Pancreas (tissue), 10 donors: ENCODE measurements at regions not wholly inside any gene's neighbourhood (a gene's known extent, or its start where the extent isn't known, plus 50 kb on each side); places are given as distances from the start of the nearest gene placed in this dataset.

Experiments
- ATAC-seq, 4 donors: fragments of 200-7000 bp; cut with Tn5 transposase; one replicate each; pipeline versions ENCODE4 v1.8.0 to v1.9.1; 2020; ENCODE audit warnings: mild to moderate bottlenecking in 4 of 4, moderate library complexity in 4 of 4
- DNase-seq, 6 donors: peaks; one replicate each; pipeline ENCODE4 v3.0.0-alpha.2; 2020
- FAIRE-seq: peaks from 2 replicates; lab custom pipeline; 2012; peaks lifted over from hg19 to GRCh38; lab: Jason Lieb, UNC
- H3K27ac ChIP-seq, 4 donors: fragments of 200-600 bp; sonication (generic); 1 replicate in 3 of 4; 2 replicates in 1 of 4; pipeline versions ENCODE4 v1.5.0 to v1.8.0; 2020
- H3K27me3 ChIP-seq, 4 donors: fragments of 200-600 bp; one replicate each; pipeline ENCODE4 v1.8.0; 2021
- H3K36me3 ChIP-seq, 3 donors: fragments of 200-600 bp; sonication (generic) in 1 of 3; one replicate each; pipeline versions ENCODE4 v1.5.0 to v1.8.0; 2020 to 2021
- H3K4me1 ChIP-seq, 3 donors: fragments of 200-600 bp; one replicate each; pipeline ENCODE4 v1.8.0; 2021
- H3K4me3 ChIP-seq, 4 donors: fragments of 200-600 bp; sonication (generic) in 2 of 4; one replicate each; pipeline versions ENCODE4 v1.5.0 to v1.8.0; 2020 to 2021
- H3K9me3 ChIP-seq, 4 donors: fragments of 200-600 bp; one replicate each; pipeline ENCODE4 v1.8.0; 2021
- CTCF ChIP-seq, 4 donors: fragments of 200-600 bp; sonication (generic) in 3 of 4; IDR thresholded peaks; one replicate each; pipeline versions ENCODE4 v1.5.0 to v1.8.0; 2021; ENCODE audit warnings: antibody characterized with exemption in 4 of 4
- WGBS, 2 donors: extraction: QIAGEN DNeasy Blood & Tissue Kit; methylation state at CpG; one replicate each; pipeline ENCODE4 v1.1.7; 2013; 5-methylcytosine and 5-hydroxymethylcytosine counted together
- intact Hi-C, 3 donors: fragments of 100-400 bp; cut with DNase I; formaldehyde crosslinking; loops; one replicate each; pipeline versions ENCODE4 v1.11.1 to v1.14.2; 2022
- donor health status: healthy with polysubstance abuse.
- donor health status: DM: no; HTN: no; CAD: no; lungs with moderate emphysema.
- donor health status: DM: no; HTN: no; CAD: no.
- donor health status: control.
- donor health status: control.
- donor health status: Bipolar disorder and iron deficiency.
- donor health status: DM: yes; HTN: yes; CAD: no.
- donor health status: DM: no; HTN: no; CAD: no.
- donor health status: DM: no; HTN: no; CAD: no.
- donor health status: DM: yes; HTN: yes; CAD: no.

DNA sequence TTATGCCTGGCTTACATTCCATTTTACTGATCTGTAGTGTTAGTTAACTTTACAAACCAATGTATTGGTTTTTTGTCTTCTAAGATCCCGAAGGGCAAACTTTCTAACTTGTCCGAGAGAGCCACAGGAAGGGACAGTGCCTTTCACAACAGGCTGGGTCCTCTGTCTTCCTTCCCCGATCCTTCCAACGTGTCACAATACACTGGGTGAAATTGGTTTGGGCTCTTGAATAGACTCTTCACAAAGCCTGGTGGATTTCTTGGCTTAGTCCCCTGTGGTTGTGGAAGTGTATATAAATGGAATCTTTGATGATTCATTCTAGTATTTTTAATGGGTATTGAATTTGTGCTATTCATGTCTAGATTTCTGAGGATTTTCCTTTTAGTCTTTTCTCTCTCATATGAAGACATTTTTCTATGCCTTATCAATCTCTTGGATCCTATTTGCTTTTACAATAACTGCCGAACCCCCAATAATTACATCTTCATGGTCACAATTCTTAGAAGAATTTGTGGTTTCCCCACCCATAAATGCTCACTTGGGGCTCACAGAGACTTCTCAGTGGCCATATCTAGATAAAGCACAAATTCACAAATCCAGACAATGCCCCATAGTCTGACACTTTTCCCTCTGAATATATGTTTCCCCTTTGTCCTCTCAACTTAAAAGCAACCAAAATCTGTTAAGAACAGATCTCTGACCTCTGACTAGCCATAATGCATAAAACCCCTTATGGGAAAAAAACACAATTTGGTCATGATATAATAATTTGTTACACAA is 107.7 kb downstream of the MTRR start:
- ATAC-seq (no peak), FAIRE-seq (no peak), DNase-seq (no peak)
- Histone ChIP-seq H3K9me3 (no peaks in the 10 kb centered on the region), H3K36me3 (no peaks in the 10 kb centered on the region), H3K27me3 (no peaks in the 10 kb centered on the region), H3K27ac (no peak overlapping the region), H3K4me1 (no peaks in the 10 kb centered on the region), H3K4me3 (no peak overlapping the region)
- no peak for TF ChIP-seq CTCF (IDR thresholded peaks at IDR 0.05)
- intact Hi-C loops: no loop called here
- WGBS, 2 donors: 27 to 31% methylated on average over 5 of the region's 5 CpGs

- no peak for TF ChIP-seq CTCF (IDR thresholded peaks at IDR 0.05)
- no peaks in the 10 kb centered on the region for H3K4me1 ChIP-seq
- no peaks in the 10 kb centered on the region for H3K9me3 ChIP-seq
- no peak overlapping the region for H3K27ac ChIP-seq
- WGBS, 2 donors: 18 to 51% methylated on average over 1 of the region's 1 CpG
- H3K4me3 ChIP-seq: no peak overlapping the region
- intact Hi-C loops: no loop called here
- ATAC-seq (no peak), DNase-seq (no peak), FAIRE-seq (no peak)
- H3K36me3 ChIP-seq: no peaks in the 10 kb centered on the region
- H3K27me3 ChIP-seq: no peaks in the 10 kb centered on the region
Observed at GRCh38 chr5:7978114-7978513, 109.2 kb downstream of the MTRR start.

- Histone ChIP-seq H3K36me3 (no peaks in the 10 kb centered on the region), H3K27ac (no peak overlapping the region), H3K4me3 (no peak overlapping the region), H3K4me1 (no peaks in the 10 kb centered on the region), H3K27me3 (no peaks in the 10 kb centered on the region), H3K9me3 (no peaks in the 10 kb centered on the region)
- no peak for TF ChIP-seq CTCF (IDR thresholded peaks at IDR 0.05)
- ATAC-seq: peak in 1 of 4 donors; percentile 14
- FAIRE-seq: no peak
- intact Hi-C loops: no loop called here
- WGBS, 2 donors: 56 to 66% methylated on average over 2 of the region's 2 CpGs
- DNase-seq: no peak
Observed at GRCh38 chr5:7978991-7979390, 110.0 kb downstream of the MTRR start.

DNA sequence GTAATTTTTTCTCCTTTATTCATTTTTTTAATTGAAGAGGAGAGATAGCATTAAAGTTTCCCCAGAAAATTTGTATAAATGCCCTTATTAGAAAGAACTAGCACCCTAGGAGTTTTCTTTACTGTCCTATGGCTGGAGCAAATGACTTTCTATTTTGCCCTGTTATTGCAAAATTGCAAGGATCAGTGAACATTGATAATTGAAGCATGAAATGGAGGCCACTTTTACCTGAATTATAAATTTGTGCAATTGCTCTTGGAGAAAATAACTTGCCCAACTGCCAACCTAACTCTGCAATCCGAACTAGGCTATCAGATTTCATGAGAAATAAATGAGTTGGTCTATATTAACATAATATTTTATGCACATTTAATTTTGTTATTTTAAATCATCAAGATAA is 111.9 kb downstream of the MTRR start:
- TF ChIP-seq CTCF (IDR thresholded peaks at IDR 0.05): no peak
- Histone ChIP-seq H3K27me3 (no peaks in the 10 kb centered on the region), H3K4me3 (no peak overlapping the region), H3K9me3 (no peaks in the 10 kb centered on the region), H3K27ac (no peak overlapping the region), H3K36me3 (no peaks in the 10 kb centered on the region), H3K4me1 (no peaks in the 10 kb centered on the region)
- intact Hi-C loops: no loop called here
- DNase-seq: no peak
- ATAC-seq: peak in 1 of 4 donors; percentile 35
- 48 to 52% methylated on average over 1 of the region's 1 CpG for WGBS, 2 donors
- FAIRE-seq: no peak

- H3K36me3 ChIP-seq: no peaks in the 10 kb centered on the region
- H3K27me3 ChIP-seq: no peaks in the 10 kb centered on the region
- FAIRE-seq (no peak), DNase-seq (peak in 1 of 6 donors; percentile 39), ATAC-seq (no peak)
- H3K4me3 ChIP-seq: no peak overlapping the region
- no peaks in the 10 kb centered on the region for H3K9me3 ChIP-seq
- H3K4me1 ChIP-seq: no peaks in the 10 kb centered on the region
- no peak overlapping the region for H3K27ac ChIP-seq
- intact Hi-C loops: no loop called here
- WGBS, 2 donors: 76 to 89% methylated on average over 18 of the region's 18 CpGs
- TF ChIP-seq CTCF (IDR thresholded peaks at IDR 0.05): no peak
Observed at GRCh38 chr5:7983433-7983832, 114.5 kb downstream of the MTRR start.
